DND-41 (cell line): ENCODE measurements at regions not wholly inside any gene's neighbourhood (a gene's known extent, or its start where the extent isn't known, plus 50 kb on each side); places are given as distances from the start of the nearest gene placed in this dataset.

Experiments
- CTCF ChIP-seq: IDR thresholded peaks from 2 replicates; pipeline ENCODE4 v1.5.1; 2012; ENCODE audit warnings: borderline replicate concordance, low read length, moderate library complexity, mild to moderate bottlenecking; ENCODE audit not compliant: poor library complexity, severe bottlenecking; ENCODE audit errors: extremely low read depth
- EZH2 ChIP-seq: IDR thresholded peaks from 3 replicates; pipeline ENCODE4 v1.6.1; 2012; ENCODE audit warnings: borderline replicate concordance, low read depth, mild to moderate bottlenecking, moderate library complexity, low read length, inconsistent platforms; ENCODE audit not compliant: severe bottlenecking

DNA sequence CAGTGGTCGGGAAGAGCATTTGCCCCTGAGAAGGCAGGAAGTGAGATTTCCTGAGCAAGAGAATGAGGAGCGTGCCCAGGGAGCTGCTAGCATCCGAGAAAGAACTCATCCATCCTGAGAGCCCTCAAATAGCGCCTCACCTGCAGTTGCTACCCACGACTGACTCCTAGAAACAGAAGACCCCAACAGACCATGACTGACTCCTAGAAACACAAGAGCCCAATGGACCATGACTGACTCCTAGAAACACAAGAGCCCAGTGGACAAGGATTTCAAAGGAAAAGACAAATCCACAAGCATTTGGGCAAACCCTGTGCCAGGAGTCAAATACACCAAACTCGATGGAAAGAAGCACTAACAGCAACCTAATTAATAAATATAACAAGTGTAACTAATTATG is 575.2 kb upstream of the FRG1 start:
- no peak for TF ChIP-seq CTCF
- no peak for TF ChIP-seq EZH2
